Loucy (cell line): ENCODE measurements at regions not wholly inside any gene's neighbourhood (a gene's known extent, or its start where the extent isn't known, plus 50 kb on each side); places are given as distances from the start of the nearest gene placed in this dataset.

Experiments
- CTCF ChIP-seq: fragments of 200-600 bp; sonication (generic); conservative IDR thresholded peaks from 2 replicates; pipeline ENCODE4 v1.5.1; 2014; ENCODE audit warnings: mild to moderate bottlenecking, antibody characterized with exemption, low read length
- EZH2phosphoT487 ChIP-seq: fragments of 200-600 bp; IDR thresholded peaks from 2 replicates; pipeline ENCODE4 v1.6.1; 2018; ENCODE audit warnings: antibody characterized with exemption, mild to moderate bottlenecking, moderate library complexity, borderline replicate concordance

DNA sequence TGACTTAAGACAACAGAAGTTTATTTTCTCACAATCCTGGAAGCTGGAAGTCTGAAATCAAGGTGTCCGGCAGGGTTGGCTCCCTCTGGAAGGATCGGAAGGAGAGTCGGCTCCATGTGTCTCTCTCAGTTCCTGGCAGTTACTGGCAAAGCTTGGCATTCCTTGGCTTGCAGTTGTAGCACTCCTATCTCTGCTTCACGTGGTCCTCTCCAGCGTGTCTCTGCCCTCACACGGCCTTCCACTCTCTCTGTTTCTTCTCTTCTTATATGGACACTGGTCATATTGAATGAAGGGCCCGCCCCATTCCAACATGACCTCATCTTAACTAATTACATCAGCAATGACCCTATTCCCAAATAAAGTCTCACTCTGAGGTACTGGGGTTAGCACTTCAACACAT lies 60.1 kb upstream of the TUNAR start:
- TF ChIP-seq EZH2phosphoT487 (no peak), CTCF (no peak)
